ENCODE measurements at regions not wholly inside any gene's neighbourhood (a gene's known extent, or its start where the extent isn't known, plus 50 kb on each side); places are given as distances from the start of the nearest gene placed in this dataset.
"Not testable (repeated sequence)": the region's sequence is repeated elsewhere in the genome, so short reads cannot be mapped to it uniquely, and the experiment has no call there.

GRCh38 chr14:83894568-83894967 is 1635.4 kb upstream of the FLRT2 start:
- no peak for DNase-seq

- not testable (repeated sequence) for DNase-seq
These were observed 1631.4 kb upstream of the FLRT2 start for GRCh38 chr14:83898558-83898957.

GRCh38 chr14:83899706-83900105 is 1630.2 kb upstream of the FLRT2 start:
- no peak for DNase-seq

- no peak for DNase-seq
These were observed 1624.8 kb upstream of the FLRT2 start for GRCh38 chr14:83905157-83905556.

GRCh38 chr14:83908419-83908818 is 1621.5 kb upstream of the FLRT2 start:
- DNase-seq: no peak

GRCh38 chr14:83909507-83909906 is 1620.4 kb upstream of the FLRT2 start:
- DNase-seq: no peak

- no peak for DNase-seq
These were observed 1617.8 kb upstream of the FLRT2 start for GRCh38 chr14:83912032-83912642.

- DNase-seq: no peak
These were observed 1616.5 kb upstream of the FLRT2 start for GRCh38 chr14:83913476-83913875.

GRCh38 chr14:83918546-83918945 is 1611.4 kb upstream of the FLRT2 start:
- DNase-seq: no peak

GRCh38 chr14:83919675-83920074 is 1610.3 kb upstream of the FLRT2 start:
- DNase-seq: not testable (repeated sequence)

- DNase-seq: no peak
These were observed 1606.1 kb upstream of the FLRT2 start for GRCh38 chr14:83923842-83924241.

GRCh38 chr14:83924259-83924658 is 1605.7 kb upstream of the FLRT2 start:
- DNase-seq: no peak

GRCh38 chr14:83940253-83940652 is 1589.7 kb upstream of the FLRT2 start:
- no peak for DNase-seq

GRCh38 chr14:83958359-83958758 is 1571.6 kb upstream of the FLRT2 start:
- DNase-seq: no peak

- no peak for DNase-seq
These were observed 1569.0 kb upstream of the FLRT2 start for GRCh38 chr14:83960832-83961512.

- DNase-seq: no peak
These were observed 1559.9 kb upstream of the FLRT2 start for GRCh38 chr14:83969998-83970397.

- DNase-seq: no peak
These were observed 1557.3 kb upstream of the FLRT2 start for GRCh38 chr14:83972631-83973030.

- DNase-seq: no peak
These were observed 1555.2 kb upstream of the FLRT2 start for GRCh38 chr14:83974647-83975163.

GRCh38 chr14:83975435-83975834 is 1554.5 kb upstream of the FLRT2 start:
- no peak for DNase-seq

GRCh38 chr14:83975841-83976770 is 1553.8 kb upstream of the FLRT2 start:
- DNase-seq: no peak

GRCh38 chr14:83977583-83977982 is 1552.4 kb upstream of the FLRT2 start:
- DNase-seq: no peak

- DNase-seq: not testable (repeated sequence)
These were observed 1548.2 kb upstream of the FLRT2 start for GRCh38 chr14:83981676-83982258.

GRCh38 chr14:83988275-83988674 is 1541.7 kb upstream of the FLRT2 start:
- DNase-seq: no peak
